ENCODE measurements at regions not wholly inside any gene's neighbourhood (a gene's known extent, or its start where the extent isn't known, plus 50 kb on each side); places are given as distances from the start of the nearest gene placed in this dataset.

GRCh38 chr7:25382869-25383268, 154.6 kb upstream of the NPVF start:
- no peak for TF ChIP-seq CTCF (IDR thresholded peaks at IDR 0.05)
- no peak for TF ChIP-seq POLR2AphosphoS5 (IDR thresholded peaks at IDR 0.05)

Measured in breast epithelium (tissue), 3 donors.